ENCODE measurements at regions not wholly inside any gene's neighbourhood (a gene's known extent, or its start where the extent isn't known, plus 50 kb on each side); places are given as distances from the start of the nearest gene placed in this dataset.

- Mint-ChIP-seq H3K36me3 (no peaks in the 10 kb centered on the region), H3K4me3 (peak overlapping the region in 1 of 2 donors; percentile 18), H3K4me1 (peaks cover 2% of the 10 kb centered on the region), H3K27ac (no peak overlapping the region), H3K27me3 (ENCODE audit: low read depth in 3 of 3) (peaks cover 6 to 25% (median 14%) of the 10 kb centered on the region in 3 donors), H3K9me3 (peaks cover 0 to 3% (median 0%) of the 10 kb centered on the region in 7 donors)
- Histone ChIP-seq H3K4me1 (ENCODE audit: control insufficient read depth in 1 of 2, insufficient read depth in 2 of 2, low read length in 2 of 2) (no peaks in the 10 kb centered on the region), H3K27ac (ENCODE audit: low read depth in 1 of 2, low read length in 2 of 2) (no peak overlapping the region), H3K27me3 (ENCODE audit: control insufficient read depth in 2 of 2, insufficient read depth in 2 of 2, low read length in 2 of 2) (no peaks in the 10 kb centered on the region), H3K36me3 (replicated peaks in 1 of 2; ENCODE audit: control insufficient read depth in 1 of 2, insufficient read depth in 2 of 2, low read length in 2 of 2) (no peaks in the 10 kb centered on the region), H3K4me2 (replicated peaks; ENCODE audit: extremely low read depth, low read length, poor library complexity, severe bottlenecking) (no peak overlapping the region), H3K79me2 (ENCODE audit: insufficient read depth, low read length) (no peaks in the 10 kb centered on the region), H3K9ac (ENCODE audit: insufficient read depth, low read length, poor library complexity, severe bottlenecking) (no peak overlapping the region), H3K9me3 (replicated peaks in 1 of 2; ENCODE audit: control insufficient read depth in 1 of 2, insufficient read depth in 1 of 2, low read length in 2 of 2) (no peaks in the 10 kb centered on the region), H3K4me3 (replicated peaks in 1 of 3; ENCODE audit: low read depth in 2 of 3, low read length in 3 of 3) (no peak overlapping the region), H4K20me1 (ENCODE audit: insufficient read depth, low read length) (no peaks in the 10 kb centered on the region), H2AFZ (ENCODE audit: insufficient read depth, low read depth, low read length, poor library complexity, severe bottlenecking) (no peak overlapping the region)
- DNase-seq, result no peak
- WGBS (ENCODE audit: insufficient coverage), result 65% methylated on average over 10 of the region's 21 CpGs
- no peak for TF ChIP-seq CTCF (IDR thresholded peaks at IDR 0.05)
- intact Hi-C loops (cut with micrococcal nuclease), result no loop called here
These were observed 56.4 kb downstream of the SMIM38 start for GRCh38 chr11:69211920-69212797.

- Mint-ChIP-seq H3K9me3 (peaks cover 0 to 3% (median 0%) of the 10 kb centered on the region in 7 donors), H3K4me1 (peaks cover 2% of the 10 kb centered on the region), H3K27ac (no peak overlapping the region), H3K27me3 (ENCODE audit: low read depth in 3 of 3) (peaks cover 7 to 25% (median 14%) of the 10 kb centered on the region in 3 donors), H3K36me3 (no peaks in the 10 kb centered on the region), H3K4me3 (peak overlapping the region in 1 of 2 donors; percentile 18)
- H3K27me3 ChIP-seq (ENCODE audit: control insufficient read depth in 2 of 2, insufficient read depth in 2 of 2, low read length in 2 of 2), result no peaks in the 10 kb centered on the region
- H3K4me2 ChIP-seq (replicated peaks; ENCODE audit: extremely low read depth, low read length, poor library complexity, severe bottlenecking), result no peak overlapping the region
- H3K27ac ChIP-seq (ENCODE audit: low read depth in 1 of 2, low read length in 2 of 2), result no peak overlapping the region
- H2AFZ ChIP-seq (ENCODE audit: insufficient read depth, low read depth, low read length, poor library complexity, severe bottlenecking), result no peak overlapping the region
- no peaks in the 10 kb centered on the region for H3K4me1 ChIP-seq (ENCODE audit: control insufficient read depth in 1 of 2, insufficient read depth in 2 of 2, low read length in 2 of 2)
- DNase-seq, result no peak
- no peak for TF ChIP-seq CTCF (IDR thresholded peaks at IDR 0.05)
- H3K79me2 ChIP-seq (ENCODE audit: insufficient read depth, low read length), result no peaks in the 10 kb centered on the region
- no peaks in the 10 kb centered on the region for H3K9me3 ChIP-seq (replicated peaks in 1 of 2; ENCODE audit: control insufficient read depth in 1 of 2, insufficient read depth in 1 of 2, low read length in 2 of 2)
- intact Hi-C loops (cut with micrococcal nuclease), result no loop called here
- WGBS (ENCODE audit: insufficient coverage), result 100% methylated on average over 2 of the region's 5 CpGs
- no peak overlapping the region for H3K4me3 ChIP-seq (replicated peaks in 1 of 3; ENCODE audit: low read depth in 2 of 3, low read length in 3 of 3)
- no peaks in the 10 kb centered on the region for H4K20me1 ChIP-seq (ENCODE audit: insufficient read depth, low read length)
- H3K9ac ChIP-seq (ENCODE audit: insufficient read depth, low read length, poor library complexity, severe bottlenecking), result no peak overlapping the region
- H3K36me3 ChIP-seq (replicated peaks in 1 of 2; ENCODE audit: control insufficient read depth in 1 of 2, insufficient read depth in 2 of 2, low read length in 2 of 2), result no peaks in the 10 kb centered on the region
These were observed 57.0 kb downstream of the SMIM38 start for GRCh38 chr11:69212798-69213110.
